ENCODE measurements at regions not wholly inside any gene's neighbourhood (a gene's known extent, or its start where the extent isn't known, plus 50 kb on each side); places are given as distances from the start of the nearest gene placed in this dataset.
"Not testable (repeated sequence)": the region's sequence is repeated elsewhere in the genome, so short reads cannot be mapped to it uniquely, and the experiment has no call there.

- intact Hi-C loops (cut with micrococcal nuclease); H3K27ac ChIP-seq (ENCODE audit: low read depth, low read length); CTCF ChIA-PET; H3K36me3 ChIP-seq (ENCODE audit: control insufficient read depth in 2 of 3, insufficient read depth in 3 of 3, low read length in 3 of 3); POLR2A ChIA-PET; H3K4me1 ChIP-seq (ENCODE audit: control insufficient read depth in 2 of 2, insufficient read depth in 2 of 2, low read length in 2 of 2); ATAC-seq; H3K4me3 ChIP-seq (ENCODE audit: low read length); H3K27me3 ChIP-seq (ENCODE audit: control insufficient read depth in 2 of 2, insufficient read depth in 2 of 2, low read length in 2 of 2); H3K9me3 ChIP-seq (ENCODE audit: control insufficient read depth in 2 of 3, low read length in 3 of 3); DNase-seq; H3K4me3 Mint-ChIP-seq; H3K9me3 Mint-ChIP-seq; H3K27me3 Mint-ChIP-seq: not testable (repeated sequence)
- peaks cover 0 to 52% (median 0%) of the 10 kb centered on the region in 7 donors for H3K4me1 Mint-ChIP-seq
- H3K27ac Mint-ChIP-seq, result peak overlapping the region in 2 of 9 donors; percentile 20 to 59
- H3K36me3 Mint-ChIP-seq, result peaks cover 0 to 16% (median 0%) of the 10 kb centered on the region in 5 donors
Observed at GRCh38 chr5:62233083-62234046, 72.6 kb upstream of the KIF2A start.

- intact Hi-C loops (cut with micrococcal nuclease), result not testable (repeated sequence)
Observed at GRCh38 chr5:62236593-62236992, 69.4 kb upstream of the KIF2A start.

GRCh38 chr5:62237944-62238343, 68.1 kb upstream of the KIF2A start:
- H3K27ac ChIP-seq (ENCODE audit: low read depth, low read length); H3K27me3 Mint-ChIP-seq; H3K4me1 ChIP-seq (ENCODE audit: control insufficient read depth in 2 of 2, insufficient read depth in 2 of 2, low read length in 2 of 2); H3K27ac Mint-ChIP-seq; H3K9me3 Mint-ChIP-seq; H3K27me3 ChIP-seq (ENCODE audit: control insufficient read depth in 2 of 2, insufficient read depth in 2 of 2, low read length in 2 of 2); H3K36me3 Mint-ChIP-seq; H3K4me3 ChIP-seq (ENCODE audit: low read length); intact Hi-C loops (cut with micrococcal nuclease); DNase-seq; H3K36me3 ChIP-seq (ENCODE audit: control insufficient read depth in 2 of 3, insufficient read depth in 3 of 3, low read length in 3 of 3); POLR2A ChIA-PET; ATAC-seq; H3K4me3 Mint-ChIP-seq; H3K9me3 ChIP-seq (ENCODE audit: control insufficient read depth in 2 of 3, low read length in 3 of 3); CTCF ChIA-PET: not testable (repeated sequence)
- peaks cover 5 to 52% (median 11%) of the 10 kb centered on the region in 7 donors for H3K4me1 Mint-ChIP-seq

More at GRCh38 chr5:62236593-62236992, 69.4 kb upstream of the KIF2A start:
- POLR2A ChIA-PET; H3K4me3 ChIP-seq (ENCODE audit: low read length); H3K36me3 ChIP-seq (ENCODE audit: control insufficient read depth in 2 of 3, insufficient read depth in 3 of 3, low read length in 3 of 3); H3K27me3 ChIP-seq (ENCODE audit: control insufficient read depth in 2 of 2, insufficient read depth in 2 of 2, low read length in 2 of 2); ATAC-seq; H3K27me3 Mint-ChIP-seq; H3K9me3 ChIP-seq (ENCODE audit: control insufficient read depth in 2 of 3, low read length in 3 of 3); CTCF ChIA-PET; H3K36me3 Mint-ChIP-seq; H3K9me3 Mint-ChIP-seq; H3K27ac ChIP-seq (ENCODE audit: low read depth, low read length); H3K4me3 Mint-ChIP-seq; H3K4me1 ChIP-seq (ENCODE audit: control insufficient read depth in 2 of 2, insufficient read depth in 2 of 2, low read length in 2 of 2): not testable (repeated sequence)
- DNase-seq, result peak in 1 of 9 donors; percentile 51
- Mint-ChIP-seq H3K27ac (peak overlapping the region in 1 of 9 donors; percentile 65), H3K4me1 (peaks cover 4 to 53% (median 11%) of the 10 kb centered on the region in 7 donors)

- H3K4me3 ChIP-seq (ENCODE audit: low read length); H3K4me3 Mint-ChIP-seq; CTCF ChIA-PET; H3K27me3 Mint-ChIP-seq; H3K4me1 ChIP-seq (ENCODE audit: control insufficient read depth in 2 of 2, insufficient read depth in 2 of 2, low read length in 2 of 2); ATAC-seq; H3K27ac ChIP-seq (ENCODE audit: low read depth, low read length); H3K9me3 Mint-ChIP-seq; H3K27me3 ChIP-seq (ENCODE audit: control insufficient read depth in 2 of 2, insufficient read depth in 2 of 2, low read length in 2 of 2); intact Hi-C loops (cut with micrococcal nuclease); POLR2A ChIA-PET; H3K36me3 Mint-ChIP-seq; DNase-seq; H3K36me3 ChIP-seq (ENCODE audit: control insufficient read depth in 2 of 3, insufficient read depth in 3 of 3, low read length in 3 of 3); H3K9me3 ChIP-seq (ENCODE audit: control insufficient read depth in 2 of 3, low read length in 3 of 3); H3K27ac Mint-ChIP-seq: not testable (repeated sequence)
- peaks cover 5 to 49% (median 11%) of the 10 kb centered on the region in 7 donors for H3K4me1 Mint-ChIP-seq
Observed at GRCh38 chr5:62238584-62238983, 67.4 kb upstream of the KIF2A start.

- POLR2A ChIA-PET; CTCF ChIA-PET; H3K4me3 ChIP-seq (ENCODE audit: low read length); H3K9me3 ChIP-seq (ENCODE audit: control insufficient read depth in 2 of 3, low read length in 3 of 3); DNase-seq; H3K36me3 ChIP-seq (ENCODE audit: control insufficient read depth in 2 of 3, insufficient read depth in 3 of 3, low read length in 3 of 3); H3K27me3 ChIP-seq (ENCODE audit: control insufficient read depth in 2 of 2, insufficient read depth in 2 of 2, low read length in 2 of 2); H3K36me3 Mint-ChIP-seq; H3K27me3 Mint-ChIP-seq; H3K4me1 ChIP-seq (ENCODE audit: control insufficient read depth in 2 of 2, insufficient read depth in 2 of 2, low read length in 2 of 2); ATAC-seq; H3K27ac ChIP-seq (ENCODE audit: low read depth, low read length); H3K9me3 Mint-ChIP-seq: not testable (repeated sequence)
- Mint-ChIP-seq H3K4me3 (peak overlapping the region in 1 of 10 donors; percentile 4), H3K4me1 (peaks cover 7 to 44% (median 15%) of the 10 kb centered on the region in 7 donors), H3K27ac (peak overlapping the region in 1 of 9 donors; percentile 2)
- intact Hi-C loops (cut with micrococcal nuclease), result loop anchor here (5.0 kb wide), 2 partner anchors 42 to 112 kb away; no protein-coding TSS in a partner anchor
Observed at GRCh38 chr5:62240494-62240893, 65.5 kb upstream of the KIF2A start.

- H3K36me3 Mint-ChIP-seq; H3K9me3 Mint-ChIP-seq; H3K27me3 ChIP-seq (ENCODE audit: control insufficient read depth in 2 of 2, insufficient read depth in 2 of 2, low read length in 2 of 2); ATAC-seq; H3K27ac ChIP-seq (ENCODE audit: low read depth, low read length); H3K36me3 ChIP-seq (ENCODE audit: control insufficient read depth in 2 of 3, insufficient read depth in 3 of 3, low read length in 3 of 3); H3K4me1 ChIP-seq (ENCODE audit: control insufficient read depth in 2 of 2, insufficient read depth in 2 of 2, low read length in 2 of 2); H3K27me3 Mint-ChIP-seq; H3K4me3 ChIP-seq (ENCODE audit: low read length); H3K4me3 Mint-ChIP-seq; H3K9me3 ChIP-seq (ENCODE audit: control insufficient read depth in 2 of 3, low read length in 3 of 3); DNase-seq; CTCF ChIA-PET; POLR2A ChIA-PET: not testable (repeated sequence)
- H3K4me1 Mint-ChIP-seq, result peaks cover 7 to 33% (median 15%) of the 10 kb centered on the region in 7 donors
- intact Hi-C loops (cut with micrococcal nuclease), result loop anchor here (5.0 kb wide), 2 partner anchors 40 to 110 kb away; no protein-coding TSS in a partner anchor
- H3K27ac Mint-ChIP-seq, result peak overlapping the region in 1 of 9 donors; percentile 66
Observed at GRCh38 chr5:62242000-62242399, 64.0 kb upstream of the KIF2A start.

GRCh38 chr5:62243046-62243445, 63.0 kb upstream of the KIF2A start:
- H3K4me3 Mint-ChIP-seq; CTCF ChIA-PET; POLR2A ChIA-PET; H3K36me3 ChIP-seq (ENCODE audit: control insufficient read depth in 2 of 3, insufficient read depth in 3 of 3, low read length in 3 of 3); ATAC-seq; H3K36me3 Mint-ChIP-seq; H3K27ac Mint-ChIP-seq; DNase-seq; H3K9me3 ChIP-seq (ENCODE audit: control insufficient read depth in 2 of 3, low read length in 3 of 3); H3K9me3 Mint-ChIP-seq; H3K4me3 ChIP-seq (ENCODE audit: low read length); H3K27me3 Mint-ChIP-seq; H3K4me1 ChIP-seq (ENCODE audit: control insufficient read depth in 2 of 2, insufficient read depth in 2 of 2, low read length in 2 of 2); H3K27me3 ChIP-seq (ENCODE audit: control insufficient read depth in 2 of 2, insufficient read depth in 2 of 2, low read length in 2 of 2); H3K27ac ChIP-seq (ENCODE audit: low read depth, low read length): not testable (repeated sequence)
- H3K4me1 Mint-ChIP-seq, result peaks cover 7 to 28% (median 15%) of the 10 kb centered on the region in 7 donors
- intact Hi-C loops (cut with micrococcal nuclease), result loop anchor here (5.0 kb wide), 2 partner anchors 39 to 109 kb away; no protein-coding TSS in a partner anchor

Data from naive thymus-derived CD4-positive, alpha-beta T cell (primary cell).